ENCODE measurements at regions not wholly inside any gene's neighbourhood (a gene's known extent, or its start where the extent isn't known, plus 50 kb on each side); places are given as distances from the start of the nearest gene placed in this dataset.
"Not testable (repeated sequence)": the region's sequence is repeated elsewhere in the genome, so short reads cannot be mapped to it uniquely, and the experiment has no call there.

- no peak for DNase-seq
Observed at GRCh38 chr3:11739706-11740105, 96.0 kb upstream of the VGLL4 start.

- DNase-seq, result no peak
Observed at GRCh38 chr3:11739123-11739522, 95.4 kb upstream of the VGLL4 start.

GRCh38 chr3:11737742-11738141 lies 94.0 kb upstream of the VGLL4 start:
- DNase-seq, result no peak

GRCh38 chr3:11736136-11736833 lies 92.6 kb upstream of the VGLL4 start:
- peak; percentile 42 for DNase-seq

GRCh38 chr3:11735638-11736037 lies 91.9 kb upstream of the VGLL4 start:
- DNase-seq, result no peak

GRCh38 chr3:11735111-11735510 lies 91.4 kb upstream of the VGLL4 start:
- not testable (repeated sequence) for DNase-seq

GRCh38 chr3:11733914-11734313 lies 90.2 kb upstream of the VGLL4 start:
- no peak for DNase-seq

- DNase-seq, result no peak
Observed at GRCh38 chr3:11727207-11727606, 83.5 kb upstream of the VGLL4 start.

- no peak for DNase-seq
Observed at GRCh38 chr3:11726146-11726545, 82.4 kb upstream of the VGLL4 start.

GRCh38 chr3:11725340-11725641 lies 81.6 kb upstream of the VGLL4 start:
- DNase-seq, result not testable (repeated sequence)

- no peak for DNase-seq
Observed at GRCh38 chr3:11724615-11725339, 81.1 kb upstream of the VGLL4 start.

GRCh38 chr3:11721479-11721878 lies 77.8 kb upstream of the VGLL4 start:
- DNase-seq, result no peak

GRCh38 chr3:11720917-11721411 lies 77.2 kb upstream of the VGLL4 start:
- DNase-seq, result no peak

- peak; percentile 78 for DNase-seq
Observed at GRCh38 chr3:11720304-11720898, 76.7 kb upstream of the VGLL4 start.

- peak; percentile 64 for DNase-seq
Observed at GRCh38 chr3:11719406-11720303, 75.9 kb upstream of the VGLL4 start.

- peak; percentile 57 for DNase-seq
Observed at GRCh38 chr3:11718637-11719405, 75.1 kb upstream of the VGLL4 start.

GRCh38 chr3:11717768-11718636 lies 74.3 kb upstream of the VGLL4 start:
- peak; percentile 42 for DNase-seq

- no peak for DNase-seq
Observed at GRCh38 chr3:11717301-11717700, 73.6 kb upstream of the VGLL4 start.

GRCh38 chr3:11716573-11717290 lies 73.0 kb upstream of the VGLL4 start:
- peak; percentile 21 for DNase-seq

GRCh38 chr3:11713171-11713570 lies 69.5 kb upstream of the VGLL4 start:
- DNase-seq, result no peak

GRCh38 chr3:11712646-11713045 lies 68.9 kb upstream of the VGLL4 start:
- no peak for DNase-seq

All from hematopoietic multipotent progenitor cell treated with erythropoietin and hydrocortisone succinate and interleukin-3 and kit ligand, for 4 days (in vitro differentiated cells).